Effector memory CD8-positive, alpha-beta T cell (primary cell): ENCODE measurements at regions not wholly inside any gene's neighbourhood (a gene's known extent, or its start where the extent isn't known, plus 50 kb on each side); places are given as distances from the start of the nearest gene placed in this dataset.
"Not testable (repeated sequence)": the region's sequence is repeated elsewhere in the genome, so short reads cannot be mapped to it uniquely, and the experiment has no call there.

ENCODE experiments used
- ATAC-seq: fragments of 150-1000 bp; cut with Tn5 transposase; replicated peaks from 2 replicates; pipeline ENCODE4 v1.10.0; 2021; ENCODE audit warnings: mild to moderate bottlenecking, moderate library complexity
- DNase-seq, 3 experiments: peaks; one replicate each; pipeline ENCODE4 v3.0.0; 2021
- H3K27ac Mint-ChIP-seq, 2 donors: one replicate each; pipeline ENCODE4 v1.8.0; 2022; ENCODE audit warnings: mild to moderate bottlenecking in 2 of 2, mixed read lengths in 2 of 2, moderate library complexity in 2 of 2
- H3K27me3 Mint-ChIP-seq, 2 donors: one replicate each; pipeline ENCODE4 v1.8.0; 2022; ENCODE audit warnings: mixed read lengths in 2 of 2
- H3K36me3 Mint-ChIP-seq: one replicate; pipeline ENCODE4 v1.8.0; 2022; ENCODE audit warnings: mild to moderate bottlenecking, moderate library complexity, mixed read lengths; ENCODE audit not compliant: insufficient read depth
- H3K4me1 Mint-ChIP-seq, 2 donors: one replicate each; pipeline ENCODE4 v1.8.0; 2022; ENCODE audit warnings: low read depth in 2 of 2, mixed read lengths in 2 of 2
- H3K4me3 Mint-ChIP-seq, 2 donors: one replicate each; pipeline ENCODE4 v1.8.0; 2022; ENCODE audit warnings: mild to moderate bottlenecking in 2 of 2, mixed read lengths in 2 of 2, moderate library complexity in 2 of 2
- H3K9me3 Mint-ChIP-seq, 2 donors: one replicate each; pipeline ENCODE4 v1.8.0; 2022; ENCODE audit warnings: mixed read lengths in 2 of 2

DNA sequence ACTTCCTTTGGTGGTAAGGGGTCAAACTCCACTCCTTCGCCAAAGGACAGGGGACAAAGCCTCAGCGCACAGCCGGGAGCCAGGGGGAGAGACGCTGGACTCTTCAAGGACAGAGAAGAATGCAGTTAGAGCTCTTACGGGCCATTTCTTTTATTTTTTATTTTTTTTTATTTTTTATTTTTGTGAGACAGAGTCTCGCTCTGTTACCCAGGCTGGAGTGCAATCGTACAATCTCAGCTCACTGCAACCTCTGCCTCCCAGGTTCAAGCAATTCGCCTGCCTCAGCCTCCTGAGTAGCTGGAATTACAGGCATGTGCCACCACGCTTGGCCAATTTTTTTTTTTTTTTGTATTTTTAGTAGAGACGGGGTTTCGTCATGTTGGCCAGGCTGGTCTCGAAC is 93.2 kb upstream of the RPH3AL start, which contains the start of gene RFLNB:
RFLNB (minus strand) TSS at position 101 of the 400 bp plus-strand sequence.
- not testable (repeated sequence) for ATAC-seq, H3K27ac Mint-ChIP-seq, DNase-seq, H3K9me3 Mint-ChIP-seq, H3K4me3 Mint-ChIP-seq, H3K27me3 Mint-ChIP-seq
- H3K4me1 Mint-ChIP-seq, result peaks cover 0 to 10% of the 10 kb centered on the region in 2 donors
- H3K36me3 Mint-ChIP-seq, result peaks cover 32% of the 10 kb centered on the region

DNA sequence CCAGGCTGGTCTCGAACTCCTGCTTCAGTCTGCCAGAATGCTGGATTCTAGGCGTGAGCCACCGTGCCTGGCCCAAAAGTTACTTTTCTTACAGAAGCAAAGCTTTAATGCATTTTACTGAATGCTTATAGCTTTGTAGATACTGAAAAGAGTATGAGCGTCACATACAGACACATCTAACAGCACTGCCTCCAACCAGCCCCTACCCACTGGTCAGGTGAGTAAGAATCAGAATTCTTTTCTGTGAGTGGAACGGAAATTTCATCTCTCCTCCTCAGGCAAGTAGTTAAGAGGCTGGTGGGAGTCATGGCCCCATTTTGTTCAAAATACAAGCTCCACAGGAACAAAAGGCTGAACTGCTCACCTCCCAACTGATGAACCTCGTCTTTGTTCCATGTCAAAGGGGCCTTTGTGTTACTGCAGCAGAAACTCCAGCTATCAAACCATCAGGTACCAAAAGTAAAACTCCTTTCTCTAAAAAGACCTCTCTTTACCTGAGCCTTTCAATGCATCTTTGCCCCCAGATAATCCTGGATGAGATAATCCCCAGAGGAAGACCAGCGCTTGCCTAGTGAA is 92.4 kb upstream of the RPH3AL start:
- Mint-ChIP-seq H3K4me3 (no peak overlapping the region), H3K27ac (no peak overlapping the region)

DNA sequence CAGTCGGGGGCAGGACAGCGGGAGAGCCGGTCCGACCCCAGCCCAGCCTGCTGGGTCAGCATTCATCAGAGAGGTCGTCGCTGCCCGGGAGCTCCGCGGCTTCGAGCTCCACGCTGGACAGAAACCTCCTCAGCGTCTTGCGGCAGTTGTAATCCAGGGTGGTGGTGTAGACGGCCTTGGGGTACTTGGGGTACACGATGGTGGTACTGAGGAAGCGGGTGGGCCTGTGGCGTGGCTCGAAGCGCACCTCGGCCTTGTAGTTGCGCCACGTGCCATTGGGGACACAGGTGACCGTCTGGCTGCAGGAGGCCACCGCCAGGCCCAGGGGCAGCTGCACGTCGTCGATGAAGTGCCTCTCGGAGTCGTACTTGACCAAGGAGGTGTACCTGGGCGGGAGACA is 90.5 kb upstream of the RPH3AL start:
- Mint-ChIP-seq H3K27ac (peak overlapping the region in 1 of 2 donors; percentile 19), H3K9me3 (no peaks in the 10 kb centered on the region), H3K4me3 (no peak overlapping the region), H3K4me1 (peaks cover 0 to 10% of the 10 kb centered on the region in 2 donors), H3K27me3 (no peaks in the 10 kb centered on the region), H3K36me3 (peaks cover 44% of the 10 kb centered on the region)
- DNase-seq (no peak), ATAC-seq (no peak)

More for the DNA sequence above, 92.4 kb upstream of the RPH3AL start:
- ATAC-seq (no peak), DNase-seq (no peak)
- H3K9me3 Mint-ChIP-seq, result no peaks in the 10 kb centered on the region
- H3K27me3 Mint-ChIP-seq, result no peaks in the 10 kb centered on the region
- H3K4me1 Mint-ChIP-seq, result peaks cover 0 to 10% of the 10 kb centered on the region in 2 donors
- H3K36me3 Mint-ChIP-seq, result peaks cover 40% of the 10 kb centered on the region

DNA sequence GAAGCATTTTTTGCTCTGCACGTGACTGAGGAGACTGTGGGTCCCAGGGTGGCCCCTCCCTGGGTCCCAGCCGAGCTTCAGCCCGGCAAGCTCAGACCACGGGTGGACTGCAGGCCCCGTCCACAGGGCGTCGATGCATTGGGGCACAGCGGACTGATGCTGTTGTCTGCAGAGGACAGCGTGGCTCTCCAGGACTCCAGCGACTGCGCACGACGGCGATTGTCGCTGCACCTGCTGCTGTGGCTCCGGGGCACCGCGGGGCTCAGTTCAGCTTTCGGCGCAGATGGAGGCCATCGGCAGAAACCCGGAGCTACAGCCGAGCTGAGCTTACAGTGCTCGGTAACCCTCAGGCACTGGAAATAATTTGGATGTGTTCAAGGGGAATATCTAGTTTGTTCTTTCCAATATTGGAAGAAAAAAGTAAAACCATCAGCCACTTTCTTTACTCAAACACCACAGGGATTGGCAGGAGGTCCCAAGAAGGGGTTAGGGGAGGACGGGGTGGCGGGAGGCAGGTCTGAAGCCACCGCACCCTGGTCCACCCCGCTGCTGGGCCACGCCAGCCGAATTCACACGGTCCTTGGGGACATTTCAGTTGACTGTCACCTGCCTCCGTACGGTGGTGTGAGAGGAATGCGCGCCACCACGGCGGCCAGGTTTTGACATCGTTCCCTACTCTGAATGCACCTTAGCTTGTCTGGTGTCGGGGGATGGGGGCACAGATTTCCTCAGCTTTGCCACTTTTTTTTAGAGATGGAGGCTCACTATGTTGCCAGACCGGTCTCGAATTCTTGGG is 88.7 kb upstream of the RPH3AL start:
- Mint-ChIP-seq H3K9me3 (no peaks in the 10 kb centered on the region), H3K27ac (no peak overlapping the region), H3K36me3 (peaks cover 44% of the 10 kb centered on the region), H3K4me1 (no peaks in the 10 kb centered on the region), H3K27me3 (no peaks in the 10 kb centered on the region), H3K4me3 (no peak overlapping the region)
- no peak for ATAC-seq
- no peak for DNase-seq

DNA sequence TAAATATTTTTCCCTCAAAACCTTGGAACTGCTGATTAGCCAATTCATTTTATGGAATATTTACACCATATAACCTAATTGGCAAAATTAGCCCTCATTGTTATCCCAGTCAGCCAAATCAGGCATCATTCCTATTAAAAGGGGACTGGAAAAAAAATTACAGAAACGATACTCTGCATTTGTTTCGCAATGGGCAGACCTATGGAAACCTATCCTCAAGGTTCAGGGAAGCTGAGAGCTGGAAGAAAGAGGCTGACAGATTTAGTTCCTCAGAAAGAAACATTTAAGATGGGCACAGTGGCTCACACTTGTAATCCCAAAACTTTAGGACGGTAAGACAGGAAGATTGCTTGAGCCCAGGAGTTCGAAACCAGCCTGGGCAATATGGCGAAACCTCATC is 85.6 kb upstream of the RPH3AL start:
- no peak for DNase-seq
- no peaks in the 10 kb centered on the region for H3K27me3 Mint-ChIP-seq
- ATAC-seq, result no peak
- H3K4me3 Mint-ChIP-seq, result no peak overlapping the region
- no peaks in the 10 kb centered on the region for H3K4me1 Mint-ChIP-seq
- peaks cover 0 to 6% of the 10 kb centered on the region in 2 donors for H3K9me3 Mint-ChIP-seq
- no peak overlapping the region for H3K27ac Mint-ChIP-seq
- peaks cover 27% of the 10 kb centered on the region for H3K36me3 Mint-ChIP-seq

DNA sequence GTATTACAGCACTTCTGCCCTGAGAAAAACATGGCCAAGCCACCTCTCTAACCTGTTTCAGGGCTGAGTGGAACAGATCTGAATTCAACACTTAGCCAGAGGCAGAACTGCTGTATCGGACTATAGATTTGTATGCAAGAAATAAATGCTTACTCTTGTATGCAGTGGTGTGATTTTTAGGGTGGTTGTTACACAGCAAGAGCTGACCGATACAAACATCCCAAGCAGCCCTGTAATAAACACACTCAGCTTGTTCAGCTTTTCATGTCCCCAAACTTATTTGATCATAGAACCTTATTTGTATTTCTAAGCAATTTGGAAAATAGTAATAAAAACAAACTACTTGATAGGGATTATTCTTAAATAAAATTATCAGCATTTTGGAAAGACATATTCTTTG is 84.9 kb upstream of the RPH3AL start:
- H3K27ac Mint-ChIP-seq, result no peak overlapping the region
- H3K4me1 Mint-ChIP-seq, result no peaks in the 10 kb centered on the region
- H3K4me3 Mint-ChIP-seq, result no peak overlapping the region
- no peaks in the 10 kb centered on the region for H3K27me3 Mint-ChIP-seq
- DNase-seq (no peak), ATAC-seq (no peak)
- peaks cover 20% of the 10 kb centered on the region for H3K36me3 Mint-ChIP-seq
- H3K9me3 Mint-ChIP-seq, result peaks cover 0 to 6% of the 10 kb centered on the region in 2 donors

DNA sequence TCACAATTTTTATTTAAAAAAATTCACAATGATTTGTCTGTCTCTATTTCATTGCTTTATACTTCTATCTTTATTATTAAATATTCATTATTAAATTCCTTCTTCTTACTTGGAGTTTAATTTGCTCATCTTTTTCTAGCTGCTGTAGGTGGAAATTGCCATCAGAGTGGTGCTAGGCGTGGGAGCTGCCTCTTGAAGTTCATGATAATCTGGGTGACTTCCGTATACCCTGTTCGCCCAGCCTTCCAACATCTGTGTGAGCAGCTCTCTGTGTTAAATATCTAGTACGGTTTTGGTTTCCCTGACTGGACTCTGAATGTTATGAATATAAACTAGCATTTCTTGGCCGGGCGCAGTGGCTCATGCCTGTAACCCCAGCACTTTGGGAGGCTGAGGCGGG is 84.0 kb upstream of the RPH3AL start:
- Mint-ChIP-seq H3K4me3 (no peak overlapping the region), H3K9me3 (peaks cover 0 to 6% of the 10 kb centered on the region in 2 donors)

DNA sequence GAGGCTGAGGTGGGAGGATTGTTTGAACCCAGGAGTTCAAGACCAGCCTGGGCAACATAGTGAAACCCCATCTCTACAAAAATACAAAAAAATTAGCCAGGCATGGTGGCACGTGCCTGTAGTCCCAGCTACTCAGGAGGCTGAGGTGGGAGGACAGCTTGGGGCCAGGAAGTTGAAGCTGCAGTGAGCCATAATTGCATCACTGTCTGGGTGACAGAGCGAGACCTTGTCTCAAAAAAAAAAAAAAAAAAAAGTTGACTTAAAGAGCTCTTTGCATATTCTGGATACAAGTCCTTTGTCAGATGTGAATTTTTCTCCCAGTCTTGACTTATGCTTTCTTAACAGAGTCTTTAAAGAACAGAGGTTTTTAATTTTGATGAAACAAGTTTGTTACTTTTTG is 79.9 kb upstream of the RPH3AL start:
- ATAC-seq, H3K4me1 Mint-ChIP-seq, H3K4me3 Mint-ChIP-seq, H3K9me3 Mint-ChIP-seq, DNase-seq, H3K27me3 Mint-ChIP-seq, H3K27ac Mint-ChIP-seq, H3K36me3 Mint-ChIP-seq: not testable (repeated sequence)

More for the DNA sequence above, 84.0 kb upstream of the RPH3AL start:
- DNase-seq (no peak), ATAC-seq (no peak)
- Mint-ChIP-seq H3K4me1 (no peaks in the 10 kb centered on the region), H3K36me3 (peaks cover 15% of the 10 kb centered on the region), H3K27me3 (no peaks in the 10 kb centered on the region), H3K27ac (no peak overlapping the region)

DNA sequence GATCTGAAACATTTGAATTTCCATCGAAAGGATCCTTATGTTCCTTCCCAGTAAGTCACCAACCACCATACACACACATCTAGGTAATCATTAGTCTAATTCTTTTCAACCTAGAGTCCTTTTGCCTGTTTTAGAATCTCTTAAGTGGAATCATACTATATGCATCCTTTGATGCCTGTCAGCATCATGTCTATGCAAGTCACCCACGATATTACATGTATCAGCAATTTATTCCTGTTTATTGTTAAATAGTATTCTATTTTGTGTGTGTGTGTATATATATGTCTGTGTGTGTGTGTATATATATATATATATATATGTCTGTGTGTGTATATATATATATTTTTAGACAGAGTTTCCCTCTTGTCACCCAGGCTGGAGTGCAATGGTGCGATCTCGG is 78.9 kb upstream of the RPH3AL start:
- Mint-ChIP-seq H3K9me3 (peaks cover 0 to 6% of the 10 kb centered on the region in 2 donors), H3K27me3 (no peaks in the 10 kb centered on the region), H3K27ac (no peak overlapping the region), H3K4me3 (no peak overlapping the region), H3K4me1 (no peaks in the 10 kb centered on the region), H3K36me3 (no peaks in the 10 kb centered on the region)
- DNase-seq (no peak), ATAC-seq (no peak)

DNA sequence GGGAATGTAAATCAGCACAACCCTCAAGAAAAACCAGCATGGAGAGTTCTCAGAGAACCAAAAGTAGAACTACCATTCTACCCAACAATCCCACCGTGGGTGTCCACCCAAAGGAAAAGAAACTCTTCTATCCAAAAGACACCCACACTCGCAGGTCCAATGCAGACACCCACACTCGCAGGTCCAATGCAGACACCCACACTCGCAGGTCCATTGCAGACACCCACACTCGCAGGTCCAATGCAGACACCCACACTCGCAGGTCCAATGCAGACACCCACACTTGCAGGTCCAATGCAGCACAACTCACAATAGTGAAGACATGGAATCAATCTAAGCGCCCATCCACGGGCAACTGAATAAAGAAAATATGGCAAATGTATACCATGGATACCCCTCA is 77.0 kb upstream of the RPH3AL start:
- Mint-ChIP-seq H3K9me3 (no peaks in the 10 kb centered on the region), H3K4me1 (no peaks in the 10 kb centered on the region), H3K4me3 (no peak overlapping the region), H3K27ac (no peak overlapping the region), H3K36me3 (no peaks in the 10 kb centered on the region), H3K27me3 (no peaks in the 10 kb centered on the region)
- DNase-seq (no peak), ATAC-seq (no peak)

DNA sequence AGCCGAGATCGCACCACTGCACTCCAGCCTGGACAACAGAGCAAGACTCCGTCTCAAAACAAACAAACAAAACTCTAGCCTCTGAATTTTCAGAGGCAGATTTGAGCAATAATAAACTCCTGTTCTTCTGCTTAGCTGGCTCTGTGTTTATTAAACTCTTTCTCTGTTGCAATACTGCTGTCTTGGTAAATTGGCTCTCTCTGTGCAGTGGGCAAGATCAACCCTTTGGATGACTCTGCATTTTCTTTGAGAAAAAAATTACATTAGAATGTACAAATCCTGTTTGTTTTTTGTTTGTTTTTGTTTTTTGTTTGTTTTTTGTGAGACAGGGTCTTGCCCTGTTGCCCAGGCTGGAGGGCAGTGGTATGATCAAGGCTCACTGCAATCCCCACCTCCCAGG is 75.8 kb upstream of the RPH3AL start:
- no peaks in the 10 kb centered on the region for H3K27me3 Mint-ChIP-seq
- no peak overlapping the region for H3K4me3 Mint-ChIP-seq
- H3K36me3 Mint-ChIP-seq, result no peaks in the 10 kb centered on the region

DNA sequence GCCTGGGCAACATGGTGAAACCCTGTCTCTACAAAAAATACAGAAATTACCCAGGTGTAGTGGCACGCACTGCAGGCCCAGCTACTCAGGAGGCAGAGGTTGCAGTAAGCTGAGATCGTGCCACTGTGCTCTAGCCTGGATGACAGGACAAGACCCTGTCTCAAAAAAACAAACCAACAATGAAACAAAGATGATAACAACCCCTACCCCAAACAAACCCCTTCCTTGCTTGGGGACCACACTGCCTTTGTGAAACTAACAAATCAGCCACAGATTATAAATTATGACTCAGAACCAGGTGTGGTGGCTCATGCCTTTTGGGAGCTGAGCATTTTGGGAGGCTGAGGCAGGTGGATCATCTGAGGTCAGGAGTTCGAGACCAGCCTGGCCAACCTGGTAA is 75.3 kb upstream of the RPH3AL start:
- no peaks in the 10 kb centered on the region for H3K36me3 Mint-ChIP-seq
- DNase-seq (no peak), ATAC-seq (no peak)
- H3K27ac Mint-ChIP-seq, result no peak overlapping the region
- no peaks in the 10 kb centered on the region for H3K27me3 Mint-ChIP-seq
- H3K4me1 Mint-ChIP-seq, result no peaks in the 10 kb centered on the region
- H3K4me3 Mint-ChIP-seq, result no peak overlapping the region
- no peaks in the 10 kb centered on the region for H3K9me3 Mint-ChIP-seq

More for the DNA sequence above, 75.8 kb upstream of the RPH3AL start:
- DNase-seq (no peak), ATAC-seq (no peak)
- Mint-ChIP-seq H3K4me1 (no peaks in the 10 kb centered on the region), H3K27ac (no peak overlapping the region), H3K9me3 (no peaks in the 10 kb centered on the region)

DNA sequence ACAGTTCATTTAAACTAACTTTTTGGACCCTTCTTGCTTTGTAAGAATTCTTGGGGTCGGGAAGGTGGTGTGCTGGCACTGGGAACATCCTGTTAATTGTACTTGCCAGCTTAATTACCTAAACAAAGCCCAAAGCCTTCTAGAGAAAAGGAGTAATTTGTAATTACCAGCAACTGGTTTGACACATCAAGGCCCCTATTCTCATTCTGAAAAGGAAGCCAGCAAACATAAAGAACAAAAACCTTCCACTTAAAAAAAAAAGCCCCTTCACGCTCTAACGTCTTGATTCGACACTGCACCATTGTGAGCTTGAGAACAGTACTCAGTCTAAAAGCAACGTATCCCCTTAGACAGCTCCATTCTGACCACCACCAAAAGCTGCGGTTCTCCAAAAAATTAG is 74.7 kb upstream of the RPH3AL start:
- Mint-ChIP-seq H3K27me3 (peaks cover 0 to 2% of the 10 kb centered on the region in 2 donors), H3K27ac (no peak overlapping the region), H3K9me3 (no peaks in the 10 kb centered on the region), H3K36me3 (peaks cover 3% of the 10 kb centered on the region), H3K4me1 (no peaks in the 10 kb centered on the region), H3K4me3 (no peak overlapping the region)
- ATAC-seq (no peak), DNase-seq (no peak)
